Sigmoid colon (tissue), 6 donors: ENCODE measurements at regions not wholly inside any gene's neighbourhood (a gene's known extent, or its start where the extent isn't known, plus 50 kb on each side); places are given as distances from the start of the nearest gene placed in this dataset.
A peak's percentile ranks its signal among the peaks of the same experiment; 100 is the strongest.
"Not testable (repeated sequence)": the region's sequence is repeated elsewhere in the genome, so short reads cannot be mapped to it uniquely, and the experiment has no call there.

ENCODE experiments used
- DNase-seq: peaks from one replicate; pipeline ENCODE4 v3.0.0-alpha.2; 2019
- H3K27ac ChIP-seq, 4 donors: fragments of 200-600 bp; sonication (generic); one replicate each; pipeline ENCODE4 v1.5.1; 2016 to 2019; ENCODE audit warnings: mild to moderate bottlenecking in 1 of 4
- H3K27me3 ChIP-seq, 3 donors: fragments of 200-600 bp; sonication (generic); one replicate each; pipeline ENCODE4 v1.5.1; 2019; ENCODE audit warnings: mild to moderate bottlenecking in 1 of 3
- H3K36me3 ChIP-seq, 4 donors: fragments of 200-600 bp; sonication (generic); one replicate each; pipeline ENCODE4 v1.5.1; 2016 to 2019
- H3K4me1 ChIP-seq, 4 donors: fragments of 200-600 bp; sonication (generic); one replicate each; pipeline ENCODE4 v1.5.1; 2017 to 2019
- H3K4me3 ChIP-seq, 4 donors: fragments of 200-600 bp; sonication (generic); one replicate each; pipeline ENCODE4 v1.5.1; 2017 to 2019; ENCODE audit warnings: mild to moderate bottlenecking in 2 of 4, moderate library complexity in 1 of 4
- H3K9me3 ChIP-seq, 4 donors: fragments of 200-600 bp in 3 of 4; sonication (generic) in 3 of 4; one replicate each; pipeline versions ENCODE4 v1.5.1 to v1.6.1; 2013 to 2019
- EP300 ChIP-seq, 4 donors: sonication (generic); formaldehyde crosslinking; IDR thresholded peaks; one replicate each; pipeline ENCODE4 v1.6.1; 2017; ENCODE audit warnings: antibody characterized with exemption in 4 of 4
- POLR2A ChIP-seq, 2 donors: fragments of 450-650 bp; IDR thresholded peaks; one replicate each; pipeline ENCODE4 v1.6.1; 2016; ENCODE audit warnings: antibody characterized with exemption in 2 of 2, mild to moderate bottlenecking in 2 of 2, moderate library complexity in 2 of 2
- POLR2AphosphoS5 ChIP-seq, 4 donors: sonication (generic); formaldehyde crosslinking; IDR thresholded peaks; one replicate each; pipeline ENCODE4 v1.6.1; 2017; ENCODE audit warnings: antibody characterized with exemption in 4 of 4
- WGBS, 2 donors: extraction: QIAGEN DNeasy Blood & Tissue Kit; methylation state at CpG; one replicate each; pipeline ENCODE4 v1.1.7; 2013; 5-methylcytosine and 5-hydroxymethylcytosine counted together
- intact Hi-C: fragments of 100-400 bp; cut with DNase I; formaldehyde crosslinking; loops from one replicate; pipeline ENCODE4 v1.15.1; 2023
- TF ChIP-seq, protein P1 (sequence below), 4 experiments: fragments of 450-650 bp in 3 of 4; fragments of 200-600 bp in 1 of 4; IDR thresholded peaks; one replicate each; pipeline ENCODE4 v1.5.1; 2016 to 2019; ENCODE audit warnings: antibody characterized with exemption in 4 of 4, mild to moderate bottlenecking in 3 of 4, moderate library complexity in 2 of 4
- donor health status: healthy with polysubstance abuse.
- donor health status: healthy.

DNA sequence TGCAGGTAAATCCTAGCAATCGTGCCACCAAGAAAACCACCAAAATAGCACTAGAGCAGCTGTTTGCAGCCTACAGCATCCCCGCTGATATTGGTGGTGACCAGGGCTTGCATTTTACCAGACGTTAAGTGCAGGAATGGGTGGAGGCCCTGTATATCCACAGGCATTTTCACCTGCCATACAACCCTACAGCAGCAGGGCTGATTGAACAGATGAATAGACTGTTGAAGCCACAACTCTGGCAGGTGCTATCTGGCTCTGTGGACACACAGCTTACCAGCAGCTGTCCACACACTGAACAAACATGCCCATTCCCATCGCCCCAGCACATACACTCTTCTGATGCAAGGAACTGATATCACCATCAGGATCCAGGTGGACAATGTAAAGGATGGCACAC, 154.5 kb upstream of the APC start:
- no peak for TF ChIP-seq POLR2AphosphoS5 (IDR thresholded peaks at IDR 0.05)
- TF ChIP-seq, protein P1, sequence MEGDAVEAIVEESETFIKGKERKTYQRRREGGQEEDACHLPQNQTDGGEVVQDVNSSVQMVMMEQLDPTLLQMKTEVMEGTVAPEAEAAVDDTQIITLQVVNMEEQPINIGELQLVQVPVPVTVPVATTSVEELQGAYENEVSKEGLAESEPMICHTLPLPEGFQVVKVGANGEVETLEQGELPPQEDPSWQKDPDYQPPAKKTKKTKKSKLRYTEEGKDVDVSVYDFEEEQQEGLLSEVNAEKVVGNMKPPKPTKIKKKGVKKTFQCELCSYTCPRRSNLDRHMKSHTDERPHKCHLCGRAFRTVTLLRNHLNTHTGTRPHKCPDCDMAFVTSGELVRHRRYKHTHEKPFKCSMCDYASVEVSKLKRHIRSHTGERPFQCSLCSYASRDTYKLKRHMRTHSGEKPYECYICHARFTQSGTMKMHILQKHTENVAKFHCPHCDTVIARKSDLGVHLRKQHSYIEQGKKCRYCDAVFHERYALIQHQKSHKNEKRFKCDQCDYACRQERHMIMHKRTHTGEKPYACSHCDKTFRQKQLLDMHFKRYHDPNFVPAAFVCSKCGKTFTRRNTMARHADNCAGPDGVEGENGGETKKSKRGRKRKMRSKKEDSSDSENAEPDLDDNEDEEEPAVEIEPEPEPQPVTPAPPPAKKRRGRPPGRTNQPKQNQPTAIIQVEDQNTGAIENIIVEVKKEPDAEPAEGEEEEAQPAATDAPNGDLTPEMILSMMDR (IDR thresholded peaks at IDR 0.05): no peak
- TF ChIP-seq POLR2A (IDR thresholded peaks at IDR 0.05): no peak
- no peak for TF ChIP-seq EP300 (IDR thresholded peaks at IDR 0.05)

DNA sequence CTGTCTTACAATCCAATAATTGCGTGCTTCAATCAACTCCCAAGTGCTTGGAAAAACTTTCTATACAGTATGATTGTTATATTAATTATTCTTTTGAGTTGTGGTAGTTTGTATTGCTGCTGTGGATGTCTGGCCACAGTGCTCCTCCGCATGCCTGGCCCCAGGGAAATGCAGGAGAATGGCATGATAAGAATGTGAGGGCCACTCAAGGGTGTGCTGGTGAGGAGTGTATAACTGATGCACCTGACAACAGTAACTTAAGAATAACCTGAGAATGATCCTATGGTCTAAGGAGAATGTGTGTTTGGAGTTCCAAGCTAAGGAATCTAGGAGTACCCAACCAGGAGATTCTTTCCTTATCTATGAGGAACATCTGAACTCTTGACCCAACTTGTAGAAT, 152.9 kb upstream of the APC start:
- H3K4me1 ChIP-seq: no peaks in the 10 kb centered on the region
- H3K9me3 ChIP-seq: no peaks in the 10 kb centered on the region
- TF ChIP-seq POLR2AphosphoS5 (IDR thresholded peaks at IDR 0.05) (no peak), POLR2A (IDR thresholded peaks at IDR 0.05) (no peak), EP300 (IDR thresholded peaks at IDR 0.05) (no peak)
- TF ChIP-seq, protein P1 (IDR thresholded peaks at IDR 0.05): no peak
- intact Hi-C loops: no loop called here
- H3K4me3 ChIP-seq: no peak overlapping the region
- H3K27ac ChIP-seq: no peak overlapping the region
- H3K36me3 ChIP-seq: no peaks in the 10 kb centered on the region
- H3K27me3 ChIP-seq: no peaks in the 10 kb centered on the region
- 93 to 94% methylated on average over 2 of the region's 2 CpGs for WGBS, 2 donors
- DNase-seq: no peak

More for the DNA sequence above, 154.5 kb upstream of the APC start:
- intact Hi-C loops: no loop called here
- H3K4me1 ChIP-seq: no peaks in the 10 kb centered on the region
- no peaks in the 10 kb centered on the region for H3K36me3 ChIP-seq
- H3K27me3 ChIP-seq: no peaks in the 10 kb centered on the region
- WGBS, 2 donors: 90 to 94% methylated on average over 4 of the region's 4 CpGs
- no peaks in the 10 kb centered on the region for H3K9me3 ChIP-seq
- no peak for DNase-seq
- no peak overlapping the region for H3K27ac ChIP-seq
- no peak overlapping the region for H3K4me3 ChIP-seq

DNA sequence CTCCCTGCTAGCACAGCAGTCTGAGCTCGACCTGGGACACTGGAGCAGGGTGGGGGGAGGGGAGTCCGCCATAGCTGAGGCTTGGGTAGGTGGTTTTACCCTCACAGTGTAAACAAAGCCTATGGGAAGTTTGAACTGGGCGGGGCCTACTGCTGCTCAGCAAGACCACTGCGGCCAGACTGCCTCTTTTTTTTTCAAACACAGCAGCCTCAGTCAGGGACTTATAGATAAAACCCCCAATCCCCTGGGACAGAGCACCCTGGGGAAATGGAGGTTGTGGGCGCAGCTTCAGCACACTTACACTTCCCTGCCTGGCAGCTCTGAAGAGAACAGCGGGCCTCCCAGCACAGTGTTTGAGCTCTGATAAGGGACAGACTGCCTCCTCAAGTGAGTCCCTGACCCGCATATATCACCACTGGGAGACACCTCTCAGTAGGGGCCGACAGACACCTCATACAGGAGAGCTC, 151.1 kb upstream of the APC start:
- H3K36me3 ChIP-seq: no peaks in the 10 kb centered on the region
- H3K27me3 ChIP-seq: no peaks in the 10 kb centered on the region
- no peak for DNase-seq
- H3K9me3 ChIP-seq: no peaks in the 10 kb centered on the region
- intact Hi-C loops: no loop called here
- H3K4me3 ChIP-seq: no peak overlapping the region
- WGBS, 2 donors: 63 to 67% methylated on average over 8 of the region's 8 CpGs
- H3K27ac ChIP-seq: no peak overlapping the region
- no peak for TF ChIP-seq EP300 (IDR thresholded peaks at IDR 0.05)
- no peak for TF ChIP-seq POLR2AphosphoS5 (IDR thresholded peaks at IDR 0.05)
- TF ChIP-seq, protein P1 (IDR thresholded peaks at IDR 0.05): no peak
- no peak for TF ChIP-seq POLR2A (IDR thresholded peaks at IDR 0.05)
- H3K4me1 ChIP-seq: no peaks in the 10 kb centered on the region

DNA sequence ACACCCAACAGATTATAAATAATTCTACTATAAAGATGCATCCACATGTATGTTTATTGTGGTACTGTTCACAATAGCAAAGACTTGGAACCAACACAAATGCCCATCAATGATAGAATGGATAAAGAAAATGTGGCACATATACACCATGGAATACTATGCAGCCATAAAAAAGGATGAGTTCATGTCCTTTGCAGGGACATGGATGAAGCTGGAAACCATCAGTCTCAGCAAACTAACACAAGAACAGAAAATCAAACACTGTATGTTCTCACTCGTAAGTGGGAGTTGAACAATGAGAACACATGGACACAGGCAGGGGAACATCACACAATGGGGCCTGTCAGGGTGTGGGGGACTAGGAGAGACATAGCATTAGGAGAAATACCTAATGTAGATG, 146.8 kb upstream of the APC start:
- WGBS, 2 donors: 96% methylated on average over 1 of the region's 1 CpG
- H3K9me3 ChIP-seq, H3K4me3 ChIP-seq, H3K27me3 ChIP-seq, H3K36me3 ChIP-seq, intact Hi-C loops, DNase-seq, H3K27ac ChIP-seq: not testable (repeated sequence)
- peaks cover 0 to 16% (median 14%) of the 10 kb centered on the region in 4 donors for H3K4me1 ChIP-seq

DNA sequence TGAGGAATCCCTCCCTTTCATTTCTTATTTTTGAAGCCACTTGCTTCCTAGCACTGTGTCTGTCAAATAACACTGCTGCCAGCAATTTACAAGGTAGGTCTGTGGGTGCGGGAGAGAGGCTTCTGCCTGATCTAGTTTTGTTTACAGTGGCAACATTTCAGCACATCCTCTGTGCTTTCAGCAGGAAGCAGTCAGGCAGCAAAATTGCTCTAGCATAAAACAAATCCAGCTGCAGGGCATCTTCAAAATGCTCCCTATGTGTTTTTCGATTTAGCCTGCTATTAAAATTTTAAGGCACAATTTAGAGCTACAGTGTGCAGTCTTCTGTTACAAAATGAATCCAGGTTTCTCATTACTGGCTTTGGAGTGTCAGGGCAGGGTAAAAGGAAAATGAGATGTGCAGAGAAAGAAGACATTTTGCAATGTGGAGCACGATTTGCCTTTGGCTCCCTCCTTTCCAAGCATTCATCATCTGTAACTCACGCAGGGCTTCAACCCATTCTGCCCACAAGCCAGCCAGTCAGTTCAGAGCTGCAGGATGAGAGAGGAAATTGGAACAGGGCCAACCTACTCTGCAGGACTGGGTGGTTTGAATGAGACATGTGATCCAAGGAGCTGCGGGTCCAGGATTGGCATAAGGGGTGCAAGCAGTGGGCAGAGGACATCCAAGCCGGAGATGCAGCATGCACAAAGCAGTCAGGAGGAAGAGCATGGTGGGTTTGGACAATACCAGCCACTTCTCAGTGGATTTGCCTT, 143.4 kb upstream of the APC start:
- DNase-seq: no peak
- H3K27me3 ChIP-seq: no peaks in the 10 kb centered on the region
- 51 to 54% methylated on average over 6 of the region's 6 CpGs for WGBS, 2 donors
- no peaks in the 10 kb centered on the region for H3K36me3 ChIP-seq
- no peak overlapping the region for H3K4me3 ChIP-seq
- H3K4me1 ChIP-seq: peaks cover 0 to 16% (median 14%) of the 10 kb centered on the region in 4 donors
- intact Hi-C loops: no loop called here
- H3K27ac ChIP-seq: peak overlapping the region in 1 of 4 donors; percentile 2
- H3K9me3 ChIP-seq: no peaks in the 10 kb centered on the region
- TF ChIP-seq POLR2A (IDR thresholded peaks at IDR 0.05) (no peak), POLR2AphosphoS5 (IDR thresholded peaks at IDR 0.05) (no peak), EP300 (IDR thresholded peaks at IDR 0.05) (no peak)
- TF ChIP-seq, protein P1 (IDR thresholded peaks at IDR 0.05): no peak
